ENCODE measurements at regions not wholly inside any gene's neighbourhood (a gene's known extent, or its start where the extent isn't known, plus 50 kb on each side); places are given as distances from the start of the nearest gene placed in this dataset.
"Not testable (repeated sequence)": the region's sequence is repeated elsewhere in the genome, so short reads cannot be mapped to it uniquely, and the experiment has no call there.

DNA sequence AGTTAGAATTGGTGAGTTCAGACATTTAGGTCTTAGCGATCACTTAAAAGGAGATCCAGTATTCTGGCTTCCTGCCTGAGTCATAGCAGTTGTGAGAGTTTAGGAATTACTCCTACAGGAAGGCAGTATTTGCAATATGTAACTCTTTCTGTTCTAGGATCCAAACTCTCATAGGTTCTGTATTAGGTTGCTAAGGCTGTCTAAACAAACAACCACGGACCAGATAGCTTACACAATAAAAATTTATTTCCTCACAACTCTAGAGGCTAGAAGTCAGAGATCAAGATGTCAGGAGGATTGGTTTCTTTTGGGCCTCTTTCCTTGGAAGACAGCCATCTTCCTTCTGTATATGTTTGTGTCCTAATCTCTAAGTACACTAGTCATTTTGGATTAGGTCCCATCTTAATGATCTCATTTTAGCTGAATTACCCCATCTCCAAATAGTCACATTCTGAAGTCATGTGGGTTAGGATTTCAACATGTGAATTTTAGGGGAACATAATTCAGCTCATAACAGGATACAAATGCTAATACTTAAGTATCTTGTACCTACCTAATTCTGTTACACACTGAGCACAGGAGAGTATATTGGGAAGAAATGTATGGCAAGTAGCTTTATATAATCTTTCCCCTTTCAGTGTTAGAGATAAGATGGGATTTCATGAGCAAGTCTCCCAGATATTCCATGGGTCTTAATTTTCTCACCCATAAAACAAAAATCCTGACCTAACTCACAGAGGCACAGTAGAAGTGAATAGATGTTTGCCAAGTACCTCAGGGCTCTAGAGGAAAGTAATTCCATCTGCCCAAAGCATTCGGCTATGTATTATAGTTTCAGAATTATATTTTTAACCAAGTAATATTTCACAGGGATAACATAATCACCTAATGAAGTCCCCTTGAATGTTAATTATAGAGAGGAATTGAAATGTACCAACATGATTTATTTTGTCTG is 144.4 kb downstream of the PTBP2 start:
- no peak for DNase-seq (ENCODE audit: low read depth in 3 of 3)

DNA sequence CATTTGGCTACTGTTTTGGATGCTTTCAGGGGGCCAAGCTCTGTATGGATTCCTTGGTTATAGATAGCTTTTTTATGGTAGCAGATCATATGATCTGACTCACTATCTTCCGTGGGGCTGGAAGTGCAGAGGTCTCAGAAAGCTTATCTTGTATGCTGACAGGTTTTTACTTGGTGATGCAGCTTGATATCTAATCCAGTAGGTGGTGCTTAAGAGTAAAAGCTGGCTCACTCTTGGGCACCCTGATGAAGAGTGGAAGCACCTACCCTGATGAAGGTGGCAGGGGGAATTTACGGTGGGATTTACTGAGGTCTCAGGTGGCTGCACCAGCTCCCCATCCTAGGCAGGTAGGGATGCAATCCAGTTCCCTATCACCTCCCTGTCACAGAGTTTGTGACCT is 151.2 kb downstream of the PTBP2 start:
- DNase-seq (ENCODE audit: low read depth in 3 of 3) = no peak

- DNase-seq (ENCODE audit: low read depth in 3 of 3) = no peak
Observed at GRCh38 chr1:96878640-96879039, 157.1 kb downstream of the PTBP2 start.

DNA sequence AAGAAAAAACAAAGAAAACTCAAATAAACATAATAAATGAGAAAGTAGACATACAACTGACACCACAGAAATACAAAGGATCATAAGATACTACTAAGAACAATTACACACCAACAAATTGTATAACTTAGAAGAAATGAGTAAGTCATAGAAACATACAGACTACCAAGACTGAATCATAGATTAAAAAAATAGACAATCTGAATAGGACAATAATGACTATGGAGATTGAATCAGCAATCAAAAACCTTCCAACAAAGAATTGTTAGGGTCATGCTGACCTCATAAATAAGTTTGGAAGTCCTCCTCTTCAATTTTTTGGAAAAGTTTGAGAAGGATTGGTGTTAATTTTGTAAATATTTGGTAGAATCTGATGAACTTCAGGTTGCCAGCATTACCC is 159.0 kb downstream of the PTBP2 start:
- no peak for DNase-seq (ENCODE audit: low read depth in 3 of 3)

DNA sequence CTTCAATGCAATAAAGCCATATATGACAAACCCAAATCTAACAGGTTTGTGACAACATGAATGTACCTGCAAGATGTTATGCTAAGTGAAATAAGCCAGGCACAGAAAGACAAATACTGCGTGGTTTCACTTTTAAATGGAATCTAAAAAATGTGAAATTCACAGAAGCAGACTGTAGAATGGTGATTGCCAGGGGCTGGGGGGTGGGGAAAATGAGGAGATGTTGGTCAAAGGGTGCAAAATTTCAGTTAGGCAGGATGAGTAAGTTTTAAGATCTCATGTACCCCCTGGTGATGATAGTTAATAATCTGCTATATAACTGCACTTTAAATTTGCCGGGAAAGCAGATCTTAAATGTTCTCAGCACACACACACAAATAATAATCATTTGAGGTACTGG is 160.5 kb downstream of the PTBP2 start:
- no peak for DNase-seq (ENCODE audit: low read depth in 3 of 3)

DNA sequence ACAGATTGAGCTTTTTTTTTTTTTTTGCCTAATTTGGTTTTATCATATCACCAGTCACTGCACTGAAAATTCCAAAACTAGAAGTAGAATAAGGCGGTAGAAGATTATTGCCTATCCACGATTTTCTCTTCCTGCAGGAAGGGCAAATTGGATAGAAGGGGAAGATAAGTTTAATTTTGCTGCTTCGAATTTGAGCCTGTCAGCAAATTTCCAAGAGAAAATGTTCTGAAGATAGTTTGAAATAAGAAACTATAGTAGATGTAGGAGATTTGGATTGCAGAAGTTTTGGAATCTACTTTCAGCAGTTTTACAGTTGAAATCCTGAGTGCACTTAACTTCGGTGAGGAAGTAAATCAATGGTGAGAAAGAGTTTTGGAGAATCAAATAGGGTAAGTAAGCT is 164.9 kb downstream of the PTBP2 start:
- no peak for DNase-seq (ENCODE audit: low read depth in 3 of 3)

GRCh38 chr1:96887501-96887900 is 165.9 kb downstream of the PTBP2 start:
- DNase-seq (ENCODE audit: low read depth in 3 of 3) = no peak

DNA sequence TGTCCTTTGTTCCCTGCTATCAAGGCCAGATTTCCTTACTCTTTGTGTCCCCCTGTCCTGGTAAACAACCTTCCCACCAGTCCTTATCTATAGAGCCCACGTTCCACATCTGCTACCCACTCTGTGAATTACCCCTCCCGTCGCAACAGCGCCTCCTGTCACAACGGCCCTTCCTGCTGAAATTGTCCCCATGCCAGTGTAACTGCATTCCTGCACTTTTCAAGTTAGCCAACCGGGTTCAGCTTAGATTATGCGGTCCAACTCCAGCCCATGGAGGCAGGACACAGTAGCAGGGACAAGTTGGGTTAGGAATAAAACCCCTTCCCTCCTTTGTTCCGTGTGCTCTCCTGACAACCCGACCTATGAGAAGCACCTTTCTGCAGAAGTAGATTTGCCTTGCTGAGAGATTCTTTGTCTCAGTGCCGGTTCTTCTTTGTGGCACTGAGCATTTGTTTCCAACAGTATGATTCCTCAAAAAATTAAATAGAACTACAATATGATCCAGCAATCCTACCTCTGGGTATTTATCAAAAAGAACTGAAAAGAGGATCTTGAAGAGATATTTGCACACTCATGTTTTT is 180.3 kb downstream of the PTBP2 start:
- DNase-seq (ENCODE audit: low read depth in 3 of 3) = no peak

DNA sequence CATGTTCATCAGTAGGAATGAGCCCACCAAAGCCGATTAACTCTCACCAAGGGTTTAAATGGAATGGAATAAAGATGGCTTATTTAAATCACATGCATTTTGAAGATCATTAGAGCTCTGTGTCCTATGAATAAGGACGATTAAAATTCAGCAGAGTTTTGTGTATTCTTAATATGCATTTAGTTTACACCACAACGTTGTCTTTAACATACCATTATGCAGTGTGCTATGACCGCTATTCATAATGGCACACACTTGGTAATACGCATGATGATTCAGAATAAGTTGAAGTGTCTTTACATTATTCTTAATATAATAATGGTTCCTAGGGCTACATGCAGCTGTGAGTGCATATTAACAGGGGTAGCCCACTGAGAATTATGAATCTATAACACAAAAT is 190.7 kb downstream of the PTBP2 start:
- no peak for DNase-seq (ENCODE audit: low read depth in 3 of 3)

GRCh38 chr1:96915701-96916100 is 194.1 kb downstream of the PTBP2 start:
- not testable (repeated sequence) for DNase-seq (ENCODE audit: low read depth in 3 of 3)

GRCh38 chr1:96918406-96918805 is 196.8 kb downstream of the PTBP2 start:
- DNase-seq (ENCODE audit: low read depth in 3 of 3) = no peak

DNA sequence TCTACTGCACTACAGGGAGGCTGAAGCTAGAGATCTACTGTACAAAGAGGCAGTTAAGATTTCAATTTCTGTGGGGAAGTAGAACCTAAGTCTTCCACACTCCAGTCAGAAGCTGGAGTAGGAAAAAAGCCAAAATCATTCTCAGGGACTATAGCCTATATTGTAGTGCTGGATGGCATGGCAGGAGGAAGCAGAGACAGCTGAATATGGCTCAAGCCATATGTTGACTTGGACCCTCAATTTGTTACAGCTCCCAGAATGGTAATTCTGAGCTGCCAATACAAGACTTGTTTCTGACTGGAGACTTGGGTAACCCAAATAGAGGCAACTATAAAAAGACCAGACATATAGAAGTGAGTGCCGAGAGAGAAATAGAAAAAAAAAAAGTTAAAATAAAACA is 200.6 kb downstream of the PTBP2 start:
- no peak for DNase-seq (ENCODE audit: low read depth in 3 of 3)

DNA sequence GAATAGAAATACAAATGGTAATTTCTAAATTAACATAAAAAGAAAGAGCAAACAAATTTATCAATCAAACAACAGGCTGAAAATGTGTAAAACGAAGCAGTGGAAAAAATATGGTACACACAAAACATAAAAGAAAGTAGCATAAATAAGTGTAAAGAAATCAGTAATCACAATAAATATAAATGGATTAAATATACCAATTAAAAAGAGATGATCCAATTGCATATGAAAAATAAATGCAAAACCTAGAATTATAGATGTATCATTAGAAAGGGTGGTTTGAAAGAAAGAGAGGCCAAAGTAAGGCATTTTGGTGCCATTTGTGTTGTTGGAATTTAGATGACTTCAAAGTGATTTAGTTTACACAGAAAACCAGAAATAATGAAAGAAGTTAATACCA is 202.2 kb downstream of the PTBP2 start:
- no peak for DNase-seq (ENCODE audit: low read depth in 3 of 3)

GRCh38 chr1:96926176-96926575 is 204.6 kb downstream of the PTBP2 start:
- no peak for DNase-seq (ENCODE audit: low read depth in 3 of 3)

DNA sequence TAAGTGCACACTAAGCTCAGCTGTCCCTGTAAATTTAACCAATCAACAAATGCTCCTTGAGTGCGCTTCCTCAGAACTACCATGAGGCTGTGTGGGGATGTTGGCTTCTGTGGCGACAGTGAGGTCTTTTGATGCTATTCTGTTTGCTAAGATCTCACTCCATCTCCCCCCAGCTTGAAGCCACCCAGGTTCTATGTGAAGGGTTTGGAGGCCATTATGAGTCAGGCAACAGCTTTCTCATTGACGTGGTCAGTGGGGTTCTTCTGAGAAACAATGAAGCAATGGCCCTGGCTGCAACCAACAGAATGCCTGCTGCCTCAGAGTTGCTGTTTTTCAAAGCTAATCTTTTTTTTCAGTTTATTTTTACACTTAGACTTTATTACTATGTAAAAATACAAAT is 205.5 kb downstream of the PTBP2 start:
- no peak for DNase-seq (ENCODE audit: low read depth in 3 of 3)

DNA sequence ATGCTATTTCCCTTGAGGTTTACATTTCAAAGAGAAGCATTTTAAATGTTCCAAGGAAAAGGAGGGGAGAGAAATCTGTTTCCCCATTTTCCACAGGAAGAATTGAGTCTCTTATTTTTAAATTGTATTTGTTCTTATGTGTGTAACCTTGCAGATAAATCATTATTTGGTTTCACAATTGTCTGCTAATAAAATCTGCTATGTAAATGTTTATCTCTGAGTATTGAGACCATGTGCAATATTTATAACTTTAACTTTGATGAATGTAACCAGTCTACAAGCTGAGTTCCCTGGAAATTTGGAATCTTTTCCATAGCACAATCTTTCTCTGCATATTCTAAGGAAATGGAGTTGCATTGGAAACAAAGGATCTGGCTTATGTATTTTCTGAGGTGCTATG is 209.6 kb downstream of the PTBP2 start:
- DNase-seq (ENCODE audit: low read depth in 3 of 3) = no peak

DNA sequence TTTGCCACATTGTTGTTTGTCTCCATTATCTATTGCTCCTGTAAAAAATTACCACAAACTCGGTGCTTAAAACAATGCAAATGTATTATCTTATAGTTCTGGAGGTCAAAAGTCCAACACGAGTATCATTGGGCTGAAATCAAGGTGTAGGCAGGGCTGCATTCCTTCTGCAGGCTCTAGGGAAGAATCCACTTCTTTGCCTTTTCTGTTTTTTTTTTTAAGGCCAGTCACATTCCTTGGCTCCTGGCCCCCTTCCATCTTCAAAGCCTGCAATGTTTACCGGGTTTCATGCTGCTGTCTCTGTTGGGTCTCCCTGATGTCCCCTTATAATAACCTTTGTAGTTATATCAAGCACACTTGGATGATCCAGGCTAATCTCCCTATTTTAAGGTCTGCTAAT is 212.7 kb downstream of the PTBP2 start:
- DNase-seq (ENCODE audit: low read depth in 3 of 3) = no peak

- DNase-seq (ENCODE audit: low read depth in 3 of 3) = no peak
Observed at GRCh38 chr1:96944432-96945092, 223.0 kb downstream of the PTBP2 start.

DNA sequence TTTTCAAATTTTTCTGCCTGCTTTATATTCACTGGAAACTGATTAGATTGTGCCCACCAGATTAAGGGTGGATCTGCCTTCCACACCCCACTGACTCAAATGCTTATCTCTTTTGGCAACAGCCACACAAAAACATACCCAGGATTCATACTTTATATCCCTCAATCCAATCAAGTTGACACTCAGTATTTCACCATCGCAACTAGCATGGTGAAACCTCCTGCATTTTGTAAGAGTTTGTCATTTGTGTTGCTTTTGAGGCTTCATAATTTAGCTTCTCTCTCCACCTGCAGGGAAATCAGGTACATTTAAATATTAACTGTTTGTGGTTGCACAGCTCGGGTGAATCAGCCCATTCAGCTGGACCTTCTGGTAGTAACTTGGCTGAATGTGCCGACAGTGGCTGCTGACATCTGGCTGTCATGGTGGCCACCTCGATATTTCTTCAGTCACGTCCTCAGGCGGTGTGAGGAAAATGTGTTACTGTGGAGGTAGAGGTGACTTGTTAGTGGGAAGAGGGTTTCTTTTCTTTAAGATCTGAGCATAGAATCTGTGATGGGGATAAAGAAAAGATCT is 224.0 kb downstream of the PTBP2 start:
- DNase-seq (ENCODE audit: low read depth in 3 of 3) = no peak

DNA sequence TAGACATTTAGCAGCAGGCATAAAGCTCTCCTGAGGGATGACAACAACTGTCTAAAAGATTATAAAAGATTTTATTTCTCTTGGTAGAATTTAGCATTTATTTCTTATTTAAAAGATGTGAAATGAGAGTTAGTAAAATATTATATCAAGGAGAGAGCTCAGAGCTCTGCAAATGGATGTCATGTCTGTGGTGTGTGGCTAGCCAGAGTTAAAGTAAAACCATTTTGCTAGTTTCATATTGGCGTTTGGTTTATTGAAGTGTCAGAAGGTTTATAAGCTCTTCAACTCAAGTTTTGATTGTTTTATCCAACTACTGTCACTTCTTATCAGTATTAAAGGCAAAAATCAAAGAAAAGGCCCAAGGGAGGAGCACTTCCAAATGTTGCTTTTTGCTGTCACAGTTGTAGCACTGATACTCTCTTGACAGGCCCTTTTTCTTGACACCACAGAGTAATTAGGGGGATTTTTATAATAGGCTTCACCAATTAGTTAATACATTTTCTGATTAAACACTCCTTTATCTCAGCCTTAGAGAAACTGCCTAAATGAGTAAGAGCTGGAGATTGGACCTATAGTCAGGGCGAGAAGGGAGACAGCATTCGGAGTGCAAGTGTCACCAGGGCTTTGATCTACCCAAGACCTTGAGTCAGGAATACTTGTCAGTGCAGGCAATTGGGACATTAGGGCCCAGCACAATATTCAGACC is 233.9 kb downstream of the PTBP2 start:
- DNase-seq (ENCODE audit: low read depth in 3 of 3) = no peak

GRCh38 chr1:96962216-96962615 is 240.6 kb downstream of the PTBP2 start:
- DNase-seq (ENCODE audit: low read depth in 3 of 3) = no peak

GRCh38 chr1:96962751-96963211 is 241.2 kb downstream of the PTBP2 start:
- DNase-seq (ENCODE audit: low read depth in 3 of 3) = no peak

All from stimulated activated CD4-positive, alpha-beta T cell treated with anti-CD3 and anti-CD28 coated beads, TNF-alpha, amount 100 ng/mL, for 48 hours (primary cell).